Heart left ventricle (tissue), 16 donors: ENCODE measurements at regions not wholly inside any gene's neighbourhood (a gene's known extent, or its start where the extent isn't known, plus 50 kb on each side); places are given as distances from the start of the nearest gene placed in this dataset.
"Not testable (repeated sequence)": the region's sequence is repeated elsewhere in the genome, so short reads cannot be mapped to it uniquely, and the experiment has no call there.

Experiments used
- ATAC-seq, 4 donors: fragments of 200-7000 bp; cut with Tn5 transposase; one replicate each; pipeline ENCODE4 v1.9.1; 2020 to 2022; ENCODE audit warnings: moderate library complexity in 4 of 4, mild to moderate bottlenecking in 3 of 4, moderate number of reproducible peaks in 1 of 4
- DNase-seq, 5 donors: peaks; one replicate each; pipeline ENCODE4 v3.0.0-alpha.2; 2020
- H3K27ac ChIP-seq, 12 donors: fragments of 200-600 bp; sonication (generic) in 4 of 12; one replicate each; pipeline versions ENCODE4 v1.5.0 to v1.8.0; 2016 to 2022; ENCODE audit warnings: mild to moderate bottlenecking in 2 of 12
- H3K27me3 ChIP-seq, 9 donors: fragments of 200-600 bp; sonication (generic) in 2 of 9; one replicate each; pipeline versions ENCODE4 v1.5.1 to v1.8.0; 2016 to 2022; ENCODE audit warnings: mild to moderate bottlenecking in 3 of 9
- H3K36me3 ChIP-seq, 9 donors: fragments of 200-600 bp; sonication (generic) in 2 of 9; one replicate each; pipeline versions ENCODE4 v1.5.0 to v1.8.0; 2018 to 2022; ENCODE audit warnings: mild to moderate bottlenecking in 2 of 9
- H3K4me1 ChIP-seq, 12 donors: fragments of 200-600 bp; sonication (generic) in 4 of 12; one replicate each; pipeline versions ENCODE4 v1.5.0 to v1.8.0; 2016 to 2022; ENCODE audit warnings: mild to moderate bottlenecking in 3 of 12
- H3K4me3 ChIP-seq, 12 donors: fragments of 200-600 bp; sonication (generic) in 4 of 12; one replicate each; pipeline versions ENCODE4 v1.5.0 to v1.8.0; 2017 to 2022; ENCODE audit warnings: mild to moderate bottlenecking in 9 of 12, moderate library complexity in 4 of 12
- H3K9me3 ChIP-seq, 12 donors: fragments of 200-600 bp; sonication (generic) in 4 of 12; one replicate each; pipeline versions ENCODE4 v1.5.0 to v1.8.0; 2016 to 2022; ENCODE audit warnings: mild to moderate bottlenecking in 1 of 12
- POLR2A ChIP-seq, 2 donors: fragments of 450-650 bp; IDR thresholded peaks; one replicate each; pipeline ENCODE4 v1.6.1; 2017; ENCODE audit warnings: antibody characterized with exemption in 2 of 2, mild to moderate bottlenecking in 2 of 2, moderate library complexity in 2 of 2
- WGBS, 4 donors: extraction: QIAGEN DNeasy Blood & Tissue Kit in 2 of 4; methylation state at CpG; one replicate each; pipeline versions ENCODE4 v1.1.5 to v1.1.7; 2013 to 2018; 5-methylcytosine and 5-hydroxymethylcytosine counted together
- intact Hi-C, 10 donors: fragments of 100-400 bp; cut with DNase I; formaldehyde crosslinking; loops; one replicate each; pipeline versions ENCODE4 v1.11.1 to v1.14.2; 2022
- TF ChIP-seq, protein P1 (sequence below), 12 donors: fragments of 200-600 bp; sonication (generic) in 4 of 12; IDR thresholded peaks; one replicate each; pipeline versions ENCODE4 v1.5.0 to v1.8.0; 2018 to 2022; ENCODE audit warnings: antibody characterized with exemption in 12 of 12, mild to moderate bottlenecking in 5 of 12
- donor health status: ischemic (EF 13 %, LVEDD 7.1; RV severe dilation, severe dysfunction).
- donor health status: healthy with polysubstance abuse.
- donor health status: DM: no; HTN: yes; CAD: no.
- donor health status: DM: no; HTN: no; CAD: no.
- donor health status: ischemic (EF 25% LVEDD 6.9; RV normal size, moderate dysfunction).
- donor health status: ischemic (EF 25% LVEDD 5.7; RV mildly dilated, moderate dysfunction).
- donor health status: healthy.
- donor health status: DM: yes; HTN: yes; CAD: no.
- donor health status: ischemic (EF 35%, LVEDD 5.7; RV mildly dilated, moderate dysfunction).
- donor health status: nonischemic (EF 11% LVEDD 7.7; RV severe dilation, severe dysfunction).
- donor health status: DM: yes; HTN: yes; CAD: no.
- donor health status: PGD.
- donor health status: ischemic (EF 29% LVEDD 5.4; RV normal size, mild dysfunction).
- donor health status: nonischemic (EF 23%, LVEDD 6.1; RV moderate dilation, normal function).

GRCh38 chr20:6295127-6295866, 172.5 kb upstream of the FERMT1 start:
- H3K27me3 ChIP-seq: no peaks in the 10 kb centered on the region
- 13 to 28% (median 20%) methylated on average over 5 of the region's 5 CpGs for WGBS, 4 donors
- H3K27ac ChIP-seq: peak overlapping the region in 1 of 12 donors; percentile 14
- DNase-seq (no peak), ATAC-seq (peak in 3 of 4 donors; percentile 36 to 53 (median 45))
- H3K9me3 ChIP-seq: no peaks in the 10 kb centered on the region
- TF ChIP-seq, protein P1, sequence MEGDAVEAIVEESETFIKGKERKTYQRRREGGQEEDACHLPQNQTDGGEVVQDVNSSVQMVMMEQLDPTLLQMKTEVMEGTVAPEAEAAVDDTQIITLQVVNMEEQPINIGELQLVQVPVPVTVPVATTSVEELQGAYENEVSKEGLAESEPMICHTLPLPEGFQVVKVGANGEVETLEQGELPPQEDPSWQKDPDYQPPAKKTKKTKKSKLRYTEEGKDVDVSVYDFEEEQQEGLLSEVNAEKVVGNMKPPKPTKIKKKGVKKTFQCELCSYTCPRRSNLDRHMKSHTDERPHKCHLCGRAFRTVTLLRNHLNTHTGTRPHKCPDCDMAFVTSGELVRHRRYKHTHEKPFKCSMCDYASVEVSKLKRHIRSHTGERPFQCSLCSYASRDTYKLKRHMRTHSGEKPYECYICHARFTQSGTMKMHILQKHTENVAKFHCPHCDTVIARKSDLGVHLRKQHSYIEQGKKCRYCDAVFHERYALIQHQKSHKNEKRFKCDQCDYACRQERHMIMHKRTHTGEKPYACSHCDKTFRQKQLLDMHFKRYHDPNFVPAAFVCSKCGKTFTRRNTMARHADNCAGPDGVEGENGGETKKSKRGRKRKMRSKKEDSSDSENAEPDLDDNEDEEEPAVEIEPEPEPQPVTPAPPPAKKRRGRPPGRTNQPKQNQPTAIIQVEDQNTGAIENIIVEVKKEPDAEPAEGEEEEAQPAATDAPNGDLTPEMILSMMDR (IDR thresholded peaks at IDR 0.05): no peak
- no peak for TF ChIP-seq POLR2A (IDR thresholded peaks at IDR 0.05)
- intact Hi-C loops: no loop called here
- no peak overlapping the region for H3K4me3 ChIP-seq
- peaks cover 0 to 4% (median 0%) of the 10 kb centered on the region in 12 donors for H3K4me1 ChIP-seq
- no peaks in the 10 kb centered on the region for H3K36me3 ChIP-seq

- Histone ChIP-seq H3K4me1 (no peaks in the 10 kb centered on the region), H3K4me3 (no peak overlapping the region), H3K36me3 (no peaks in the 10 kb centered on the region), H3K9me3 (peaks cover 0 to 41% (median 19%) of the 10 kb centered on the region in 12 donors), H3K27me3 (no peaks in the 10 kb centered on the region), H3K27ac (no peak overlapping the region)
- ATAC-seq (no peak), DNase-seq (no peak)
- intact Hi-C loops: no loop called here
- TF ChIP-seq POLR2A (IDR thresholded peaks at IDR 0.05): no peak
- TF ChIP-seq, protein P1 (IDR thresholded peaks at IDR 0.05): no peak
Observed at GRCh38 chr20:6287471-6287870, 164.6 kb upstream of the FERMT1 start.

GRCh38 chr20:6282642-6283041, 159.8 kb upstream of the FERMT1 start:
- Histone ChIP-seq H3K27me3 (no peaks in the 10 kb centered on the region), H3K27ac (no peak overlapping the region), H3K4me3 (no peak overlapping the region), H3K36me3 (no peaks in the 10 kb centered on the region), H3K4me1 (no peaks in the 10 kb centered on the region), H3K9me3 (peaks cover 0 to 39% (median 18%) of the 10 kb centered on the region in 12 donors)
- DNase-seq (no peak), ATAC-seq (no peak)
- TF ChIP-seq, protein P1 (IDR thresholded peaks at IDR 0.05): no peak
- TF ChIP-seq POLR2A (IDR thresholded peaks at IDR 0.05): no peak
- intact Hi-C loops: no loop called here
- 84 to 95% (median 86%) methylated on average over 1 of the region's 1 CpG for WGBS, 4 donors

DNA sequence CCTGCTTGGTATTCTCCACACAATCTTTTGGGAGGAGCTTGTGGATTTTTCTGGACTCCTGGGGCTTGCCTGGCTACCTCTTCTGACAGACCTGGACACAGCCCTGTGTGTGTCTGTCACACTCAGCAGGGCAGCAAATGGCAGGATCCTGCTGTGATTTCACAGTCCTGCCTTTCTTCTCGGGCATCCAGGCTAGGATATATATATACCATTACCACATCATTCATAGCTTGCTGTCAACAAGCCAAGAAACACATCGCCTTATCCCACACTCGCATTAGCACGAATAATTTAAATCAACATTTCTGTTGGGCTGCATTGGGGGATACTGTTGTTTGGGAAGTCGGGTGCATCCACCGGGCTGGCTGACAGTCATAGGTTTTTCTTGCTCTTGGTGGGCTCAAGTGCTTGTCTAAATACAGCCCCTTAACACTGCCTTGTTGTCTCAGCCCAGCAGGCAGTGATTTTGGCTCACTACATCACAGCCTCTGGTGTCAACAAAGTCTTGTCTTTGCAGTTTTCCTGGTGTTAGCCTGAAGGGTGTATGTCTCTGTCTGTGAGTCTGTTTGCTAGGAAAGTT, 154.9 kb upstream of the FERMT1 start:
- no peaks in the 10 kb centered on the region for H3K27me3 ChIP-seq
- no peaks in the 10 kb centered on the region for H3K4me1 ChIP-seq
- no peak overlapping the region for H3K4me3 ChIP-seq
- DNase-seq: no peak
- peak in 3 of 4 donors; percentile 16 to 53 (median 34) for ATAC-seq
- intact Hi-C loops: no loop called here
- peak overlapping the region in 1 of 12 donors; percentile 6 for H3K27ac ChIP-seq
- WGBS, 4 donors: 6 to 10% (median 10%) methylated on average over 6 of the region's 6 CpGs
- TF ChIP-seq POLR2A (IDR thresholded peaks at IDR 0.05): no peak
- TF ChIP-seq, protein P1 (IDR thresholded peaks at IDR 0.05): no peak
- H3K36me3 ChIP-seq: no peaks in the 10 kb centered on the region
- H3K9me3 ChIP-seq: peaks cover 0 to 16% (median 9%) of the 10 kb centered on the region in 12 donors

DNA sequence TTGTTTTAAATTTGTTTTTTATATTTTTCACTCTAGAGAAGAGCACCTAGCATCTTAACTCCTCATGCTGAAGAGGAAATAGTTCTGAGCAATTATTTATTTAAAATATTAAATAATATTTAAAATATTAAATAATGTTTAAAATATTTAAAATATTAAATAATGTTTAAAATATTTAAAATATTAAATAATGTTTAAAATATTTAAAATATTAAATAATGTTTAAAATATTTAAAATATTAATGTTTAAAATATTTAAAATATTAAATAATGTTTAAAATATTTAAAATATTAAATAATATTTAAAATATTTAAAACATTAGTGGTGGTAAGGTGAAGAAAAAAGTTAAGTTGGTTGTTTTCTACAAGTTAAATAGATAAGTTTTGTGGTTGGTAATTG, 147.6 kb upstream of the FERMT1 start:
- intact Hi-C loops, H3K27ac ChIP-seq, H3K4me3 ChIP-seq, ATAC-seq, H3K9me3 ChIP-seq, DNase-seq, H3K36me3 ChIP-seq, H3K27me3 ChIP-seq: not testable (repeated sequence)
- peaks cover 0 to 10% (median 0%) of the 10 kb centered on the region in 12 donors for H3K4me1 ChIP-seq
